ENCODE measurements at regions not wholly inside any gene's neighbourhood (a gene's known extent, or its start where the extent isn't known, plus 50 kb on each side); places are given as distances from the start of the nearest gene placed in this dataset.

DNA sequence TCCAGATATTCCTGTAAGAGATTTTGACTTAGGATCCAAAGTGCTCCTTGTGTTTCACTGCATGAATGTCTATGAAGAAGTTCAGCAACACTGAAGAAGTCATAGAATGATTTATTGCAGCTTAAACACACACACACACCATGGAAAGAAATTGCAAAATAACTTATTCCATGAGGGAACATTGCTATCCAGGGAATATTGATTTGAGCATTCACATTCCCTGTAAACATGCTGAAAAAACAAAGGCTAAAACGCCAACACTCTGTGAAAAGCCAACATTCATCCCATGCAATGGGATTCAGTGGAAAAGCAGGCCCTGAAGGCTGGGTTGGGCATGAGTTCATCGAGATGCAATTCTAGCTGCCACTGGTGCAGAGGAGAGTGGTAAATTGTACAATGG, 109.6 kb upstream of the CXCL14 start:
- TF ChIP-seq, protein P1, sequence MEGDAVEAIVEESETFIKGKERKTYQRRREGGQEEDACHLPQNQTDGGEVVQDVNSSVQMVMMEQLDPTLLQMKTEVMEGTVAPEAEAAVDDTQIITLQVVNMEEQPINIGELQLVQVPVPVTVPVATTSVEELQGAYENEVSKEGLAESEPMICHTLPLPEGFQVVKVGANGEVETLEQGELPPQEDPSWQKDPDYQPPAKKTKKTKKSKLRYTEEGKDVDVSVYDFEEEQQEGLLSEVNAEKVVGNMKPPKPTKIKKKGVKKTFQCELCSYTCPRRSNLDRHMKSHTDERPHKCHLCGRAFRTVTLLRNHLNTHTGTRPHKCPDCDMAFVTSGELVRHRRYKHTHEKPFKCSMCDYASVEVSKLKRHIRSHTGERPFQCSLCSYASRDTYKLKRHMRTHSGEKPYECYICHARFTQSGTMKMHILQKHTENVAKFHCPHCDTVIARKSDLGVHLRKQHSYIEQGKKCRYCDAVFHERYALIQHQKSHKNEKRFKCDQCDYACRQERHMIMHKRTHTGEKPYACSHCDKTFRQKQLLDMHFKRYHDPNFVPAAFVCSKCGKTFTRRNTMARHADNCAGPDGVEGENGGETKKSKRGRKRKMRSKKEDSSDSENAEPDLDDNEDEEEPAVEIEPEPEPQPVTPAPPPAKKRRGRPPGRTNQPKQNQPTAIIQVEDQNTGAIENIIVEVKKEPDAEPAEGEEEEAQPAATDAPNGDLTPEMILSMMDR (IDR thresholded peaks at IDR 0.05): no peak
- TF ChIP-seq TCF7L2 (IDR thresholded peaks at IDR 0.05; ENCODE audit: low read depth, low read length): no peak

All from Panc1 (cell line).